PC-3 (cell line): ENCODE measurements at regions not wholly inside any gene's neighbourhood (a gene's known extent, or its start where the extent isn't known, plus 50 kb on each side); places are given as distances from the start of the nearest gene placed in this dataset.

Source experiments
- EZH2 ChIP-seq: fragments of 300-600 bp; sonication (generic); IDR thresholded peaks from one replicate; pipeline ENCODE4 v1.6.1; 2017; ENCODE audit warnings: antibody characterized with exemption, mild to moderate bottlenecking, low read length; ENCODE audit not compliant: unreplicated experiment
- TF ChIP-seq, protein P1 (sequence below): fragments of 300-600 bp; sonication (generic); conservative IDR thresholded peaks from 2 replicates; pipeline ENCODE4 v1.5.1; 2017; ENCODE audit warnings: antibody characterized with exemption, low read depth, mild to moderate bottlenecking, low read length

DNA sequence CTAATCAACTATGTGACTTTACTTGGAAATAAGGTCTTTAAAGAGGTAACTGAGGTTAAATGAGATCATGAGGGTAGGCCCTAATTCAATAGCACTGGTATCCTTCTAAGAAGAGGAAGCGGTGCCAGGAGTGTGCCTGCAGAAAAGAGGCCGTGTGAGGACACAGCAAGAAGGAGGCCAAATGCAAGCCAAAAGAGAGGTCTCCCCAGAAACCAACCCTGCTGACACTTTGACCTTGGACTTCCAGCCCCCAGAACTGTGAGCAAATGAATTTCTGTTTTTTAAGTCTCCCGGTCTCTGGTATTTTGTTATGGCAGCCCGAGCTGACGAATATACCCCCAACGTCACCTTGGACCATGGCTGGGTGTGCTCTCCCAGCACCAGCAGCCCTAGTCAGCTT is 257.5 kb upstream of the NCKAP5 start:
- TF ChIP-seq, protein P1, sequence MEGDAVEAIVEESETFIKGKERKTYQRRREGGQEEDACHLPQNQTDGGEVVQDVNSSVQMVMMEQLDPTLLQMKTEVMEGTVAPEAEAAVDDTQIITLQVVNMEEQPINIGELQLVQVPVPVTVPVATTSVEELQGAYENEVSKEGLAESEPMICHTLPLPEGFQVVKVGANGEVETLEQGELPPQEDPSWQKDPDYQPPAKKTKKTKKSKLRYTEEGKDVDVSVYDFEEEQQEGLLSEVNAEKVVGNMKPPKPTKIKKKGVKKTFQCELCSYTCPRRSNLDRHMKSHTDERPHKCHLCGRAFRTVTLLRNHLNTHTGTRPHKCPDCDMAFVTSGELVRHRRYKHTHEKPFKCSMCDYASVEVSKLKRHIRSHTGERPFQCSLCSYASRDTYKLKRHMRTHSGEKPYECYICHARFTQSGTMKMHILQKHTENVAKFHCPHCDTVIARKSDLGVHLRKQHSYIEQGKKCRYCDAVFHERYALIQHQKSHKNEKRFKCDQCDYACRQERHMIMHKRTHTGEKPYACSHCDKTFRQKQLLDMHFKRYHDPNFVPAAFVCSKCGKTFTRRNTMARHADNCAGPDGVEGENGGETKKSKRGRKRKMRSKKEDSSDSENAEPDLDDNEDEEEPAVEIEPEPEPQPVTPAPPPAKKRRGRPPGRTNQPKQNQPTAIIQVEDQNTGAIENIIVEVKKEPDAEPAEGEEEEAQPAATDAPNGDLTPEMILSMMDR, result no peak
- TF ChIP-seq EZH2, result no peak
